Body of pancreas (tissue), 4 donors: ENCODE measurements at regions not wholly inside any gene's neighbourhood (a gene's known extent, or its start where the extent isn't known, plus 50 kb on each side); places are given as distances from the start of the nearest gene placed in this dataset.
"Not testable (repeated sequence)": the region's sequence is repeated elsewhere in the genome, so short reads cannot be mapped to it uniquely, and the experiment has no call there.

Source experiments
- ATAC-seq: fragments of 150-250 bp; one replicate; pipeline ENCODE4 v1.9.1; 2016
- DNase-seq, 4 donors: peaks; one replicate each; pipeline ENCODE4 v3.0.0-alpha.2; 2019
- H3K27ac ChIP-seq, 4 donors: fragments of 200-600 bp; sonication (generic); 1 replicate in 3 of 4; 2 replicates in 1 of 4; pipeline versions ENCODE4 v1.5.1 to v1.6.1; 2016 to 2019; ENCODE audit warnings: mild to moderate bottlenecking in 1 of 4, mixed read lengths in 1 of 4, moderate library complexity in 1 of 4
- H3K27me3 ChIP-seq, 2 donors: fragments of 200-600 bp; sonication (generic); one replicate each; pipeline ENCODE4 v1.6.0; 2016; ENCODE audit warnings: mild to moderate bottlenecking in 1 of 2
- H3K36me3 ChIP-seq, 2 donors: fragments of 200-600 bp; sonication (generic); replicated peaks in 1 of 2; 2 replicates each; pipeline ENCODE4 v1.5.1; 2016; ENCODE audit warnings: low read depth in 2 of 2; ENCODE audit not compliant: insufficient read depth in 1 of 2
- H3K4me1 ChIP-seq: fragments of 200-600 bp; sonication (generic); one replicate; pipeline ENCODE4 v1.6.0; 2016
- H3K4me3 ChIP-seq, 2 donors: fragments of 200-600 bp; sonication (generic); 1 replicate in 1 of 2; 2 replicates in 1 of 2; pipeline ENCODE4 v1.5.1; 2016 to 2019
- H3K9me3 ChIP-seq, 3 donors: fragments of 200-600 bp; sonication (generic); 1 replicate in 2 of 3; 2 replicates in 1 of 3; pipeline ENCODE4 v1.5.1; 2016
- POLR2A ChIP-seq, 3 donors: fragments of 450-650 bp; IDR thresholded peaks; one replicate each; pipeline ENCODE4 v1.6.1; 2016; ENCODE audit warnings: antibody characterized with exemption in 3 of 3, mild to moderate bottlenecking in 2 of 3
- WGBS, 2 donors: methylation state at CpG; one replicate each; pipeline ENCODE4 v1.1.5; 2017; 5-methylcytosine and 5-hydroxymethylcytosine counted together
- intact Hi-C: fragments of 100-400 bp; cut with DNase I; formaldehyde crosslinking; loops from one replicate; pipeline ENCODE4 v1.15.1; 2023
- TF ChIP-seq, protein P1 (sequence below), 7 experiments: fragments of 450-650 bp in 4 of 7; fragments of 200-600 bp in 3 of 7; sonication (generic) in 3 of 7; IDR thresholded peaks; one replicate each; pipeline ENCODE4 v1.5.1; 2016 to 2019; ENCODE audit warnings: antibody characterized with exemption in 7 of 7

- no peaks in the 10 kb centered on the region for H3K9me3 ChIP-seq
- intact Hi-C loops, result no loop called here
- H3K27ac ChIP-seq, result no peak overlapping the region
- H3K27me3 ChIP-seq, result no peaks in the 10 kb centered on the region
- peaks cover 7% of the 10 kb centered on the region for H3K4me1 ChIP-seq
- DNase-seq (no peak), ATAC-seq (no peak)
- no peak overlapping the region for H3K4me3 ChIP-seq
- TF ChIP-seq POLR2A (IDR thresholded peaks at IDR 0.05), result no peak
- TF ChIP-seq, protein P1, sequence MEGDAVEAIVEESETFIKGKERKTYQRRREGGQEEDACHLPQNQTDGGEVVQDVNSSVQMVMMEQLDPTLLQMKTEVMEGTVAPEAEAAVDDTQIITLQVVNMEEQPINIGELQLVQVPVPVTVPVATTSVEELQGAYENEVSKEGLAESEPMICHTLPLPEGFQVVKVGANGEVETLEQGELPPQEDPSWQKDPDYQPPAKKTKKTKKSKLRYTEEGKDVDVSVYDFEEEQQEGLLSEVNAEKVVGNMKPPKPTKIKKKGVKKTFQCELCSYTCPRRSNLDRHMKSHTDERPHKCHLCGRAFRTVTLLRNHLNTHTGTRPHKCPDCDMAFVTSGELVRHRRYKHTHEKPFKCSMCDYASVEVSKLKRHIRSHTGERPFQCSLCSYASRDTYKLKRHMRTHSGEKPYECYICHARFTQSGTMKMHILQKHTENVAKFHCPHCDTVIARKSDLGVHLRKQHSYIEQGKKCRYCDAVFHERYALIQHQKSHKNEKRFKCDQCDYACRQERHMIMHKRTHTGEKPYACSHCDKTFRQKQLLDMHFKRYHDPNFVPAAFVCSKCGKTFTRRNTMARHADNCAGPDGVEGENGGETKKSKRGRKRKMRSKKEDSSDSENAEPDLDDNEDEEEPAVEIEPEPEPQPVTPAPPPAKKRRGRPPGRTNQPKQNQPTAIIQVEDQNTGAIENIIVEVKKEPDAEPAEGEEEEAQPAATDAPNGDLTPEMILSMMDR (IDR thresholded peaks at IDR 0.05), result no peak
- H3K36me3 ChIP-seq, result no peaks in the 10 kb centered on the region
- 57 to 76% methylated on average over 13 of the region's 13 CpGs for WGBS, 2 donors
Observed at GRCh38 chr13:44732503-44733098, 156.5 kb upstream of the TSC22D1 start.

- Histone ChIP-seq H3K27ac (no peak overlapping the region), H3K9me3 (no peaks in the 10 kb centered on the region), H3K36me3 (no peaks in the 10 kb centered on the region), H3K27me3 (no peaks in the 10 kb centered on the region), H3K4me3 (no peak overlapping the region), H3K4me1 (peaks cover 7% of the 10 kb centered on the region)
- DNase-seq (no peak), ATAC-seq (no peak)
- no peak for TF ChIP-seq POLR2A (IDR thresholded peaks at IDR 0.05)
- WGBS, 2 donors, result 0 to 31% methylated on average over 1 of the region's 1 CpG
- intact Hi-C loops, result no loop called here
Observed at GRCh38 chr13:44730851-44731250, 154.7 kb upstream of the TSC22D1 start.

- Histone ChIP-seq H3K4me3 (no peak overlapping the region), H3K27ac (no peak overlapping the region), H3K36me3 (no peaks in the 10 kb centered on the region), H3K27me3 (no peaks in the 10 kb centered on the region), H3K9me3 (no peaks in the 10 kb centered on the region), H3K4me1 (peaks cover 7% of the 10 kb centered on the region)
- no peak for ATAC-seq
- 80 to 89% methylated on average over 15 of the region's 15 CpGs for WGBS, 2 donors
- intact Hi-C loops, result no loop called here
- no peak for TF ChIP-seq POLR2A (IDR thresholded peaks at IDR 0.05)
- TF ChIP-seq, protein P1 (IDR thresholded peaks at IDR 0.05), result no peak
- DNase-seq, result no peak
Observed at GRCh38 chr13:44730099-44730498, 154.0 kb upstream of the TSC22D1 start.

DNA sequence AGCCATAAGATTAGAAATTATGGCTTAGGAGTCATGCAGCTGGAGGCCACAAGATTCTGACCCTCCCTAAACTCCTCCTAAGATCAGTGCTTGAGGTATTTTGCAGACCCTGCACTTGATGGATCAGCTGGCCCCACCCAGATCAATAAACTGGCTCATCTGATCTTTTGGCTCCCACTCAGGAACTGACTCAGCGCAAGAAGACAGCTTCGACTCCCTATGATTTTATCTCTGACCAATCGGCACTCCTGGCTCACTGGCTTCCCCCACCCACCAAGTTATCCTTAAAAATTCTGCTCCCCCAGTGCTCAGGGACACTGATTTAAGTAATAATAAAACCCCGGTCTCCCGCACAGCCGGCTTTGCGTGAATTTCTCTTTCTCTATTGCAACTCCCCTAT lies 151.5 kb upstream of the TSC22D1 start:
- H3K4me1 ChIP-seq, H3K27ac ChIP-seq, ATAC-seq, DNase-seq, H3K36me3 ChIP-seq, intact Hi-C loops, H3K27me3 ChIP-seq, H3K4me3 ChIP-seq, H3K9me3 ChIP-seq: not testable (repeated sequence)
- WGBS, 2 donors, result 75% methylated on average over 7 of the region's 7 CpGs

GRCh38 chr13:44726778-44727177 lies 150.6 kb upstream of the TSC22D1 start:
- ATAC-seq (no peak), DNase-seq (no peak)
- Histone ChIP-seq H3K36me3 (no peaks in the 10 kb centered on the region), H3K4me3 (no peak overlapping the region), H3K9me3 (no peaks in the 10 kb centered on the region), H3K27ac (no peak overlapping the region), H3K27me3 (no peaks in the 10 kb centered on the region), H3K4me1 (no peaks in the 10 kb centered on the region)
- TF ChIP-seq POLR2A (IDR thresholded peaks at IDR 0.05), result no peak
- TF ChIP-seq, protein P1 (IDR thresholded peaks at IDR 0.05), result no peak
- intact Hi-C loops, result no loop called here
- 57 to 63% methylated on average over 6 of the region's 6 CpGs for WGBS, 2 donors

GRCh38 chr13:44726214-44726613 lies 150.1 kb upstream of the TSC22D1 start:
- Histone ChIP-seq H3K27ac (no peak overlapping the region), H3K4me3 (no peak overlapping the region), H3K27me3 (no peaks in the 10 kb centered on the region), H3K36me3 (no peaks in the 10 kb centered on the region), H3K4me1 (no peaks in the 10 kb centered on the region), H3K9me3 (no peaks in the 10 kb centered on the region)
- WGBS, 2 donors, result 88 to 91% methylated on average over 3 of the region's 3 CpGs
- DNase-seq (no peak), ATAC-seq (no peak)
- intact Hi-C loops, result no loop called here
- TF ChIP-seq, protein P1 (IDR thresholded peaks at IDR 0.05), result no peak
- no peak for TF ChIP-seq POLR2A (IDR thresholded peaks at IDR 0.05)
